Erythroblast (primary cell): ENCODE measurements at regions not wholly inside any gene's neighbourhood (a gene's known extent, or its start where the extent isn't known, plus 50 kb on each side); places are given as distances from the start of the nearest gene placed in this dataset.

ENCODE experiments used
- GATA1 ChIP-seq: IDR thresholded peaks from 2 replicates; pipeline ENCODE4 v1.6.1; 2011; ENCODE audit warnings: low read depth, mild to moderate bottlenecking, control low read depth, low read length, moderate library complexity
- POLR2A ChIP-seq: IDR thresholded peaks from 2 replicates; pipeline ENCODE4 v1.6.1; 2011; ENCODE audit warnings: mild to moderate bottlenecking, low read length

DNA sequence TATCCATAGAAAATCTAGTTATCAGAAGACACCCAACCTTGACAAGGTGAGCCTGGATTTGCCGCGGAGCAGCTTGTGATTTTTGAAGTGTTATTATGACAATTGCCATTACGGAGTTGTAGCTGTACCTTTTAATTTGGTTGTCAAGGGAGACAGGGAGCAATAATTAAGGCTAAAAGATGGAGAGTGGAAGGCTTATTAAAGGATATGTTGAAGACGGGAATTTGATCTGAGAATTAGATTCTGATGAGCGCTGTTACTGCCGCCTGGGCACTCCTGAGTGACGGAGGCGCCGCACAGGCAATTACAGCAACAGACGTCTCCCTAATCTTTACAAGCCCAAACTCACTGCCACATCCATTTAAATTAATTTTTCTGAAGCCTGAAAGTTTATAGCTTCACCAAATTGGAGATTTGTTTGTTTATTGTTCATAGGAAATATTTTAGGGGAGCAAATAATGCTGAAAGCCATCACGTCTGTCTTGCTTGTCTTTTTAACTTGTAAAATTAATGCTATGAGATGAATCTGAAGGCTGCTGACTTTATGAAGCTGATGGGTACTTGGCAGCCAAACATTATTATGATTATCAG is 475.0 kb upstream of the ADARB2 start:
- TF ChIP-seq POLR2A (no peak), GATA1 (no peak)
